Activated CD8-positive, alpha-beta memory T cell treated with anti-CD3 and anti-CD28 coated beads, Interleukin-2, amount 10 ng/mL, durations not matched to agents 7 days and 5 days (primary cell): ENCODE measurements at regions not wholly inside any gene's neighbourhood (a gene's known extent, or its start where the extent isn't known, plus 50 kb on each side); places are given as distances from the start of the nearest gene placed in this dataset.

Source experiments
- ATAC-seq: fragments of 150-1000 bp; cut with Tn5 transposase; one replicate; pipeline ENCODE4 v1.10.0; 2021; ENCODE audit warnings: moderate library complexity
- CTCF ChIA-PET: fragments of 350-600 bp; sonication (Branson Sonifier 250); formaldehyde crosslinking; loops from one replicate; lab custom pipeline; 2021; ENCODE audit warnings: antibody characterized with exemption; lab: Charles Lee
- DNase-seq: peaks from one replicate; pipeline ENCODE4 v3.0.0-alpha.2; 2020
- H3K27ac Mint-ChIP-seq: one replicate; pipeline ENCODE4 v1.8.0; 2021; ENCODE audit warnings: mild to moderate bottlenecking, mixed read lengths
- H3K27me3 Mint-ChIP-seq: one replicate; pipeline ENCODE4 v1.8.0; 2021; ENCODE audit warnings: mixed read lengths
- H3K36me3 Mint-ChIP-seq: one replicate; pipeline ENCODE4 v1.8.0; 2021; ENCODE audit warnings: mild to moderate bottlenecking, mixed read lengths
- H3K4me1 Mint-ChIP-seq: one replicate; pipeline ENCODE4 v1.8.0; 2021; ENCODE audit warnings: mixed read lengths
- H3K4me3 Mint-ChIP-seq: one replicate; pipeline ENCODE4 v1.8.0; 2021; ENCODE audit warnings: mild to moderate bottlenecking, moderate library complexity, mixed read lengths
- H3K9me3 Mint-ChIP-seq: one replicate; pipeline ENCODE4 v1.8.0; 2022; ENCODE audit warnings: low read depth, mixed read lengths

DNA sequence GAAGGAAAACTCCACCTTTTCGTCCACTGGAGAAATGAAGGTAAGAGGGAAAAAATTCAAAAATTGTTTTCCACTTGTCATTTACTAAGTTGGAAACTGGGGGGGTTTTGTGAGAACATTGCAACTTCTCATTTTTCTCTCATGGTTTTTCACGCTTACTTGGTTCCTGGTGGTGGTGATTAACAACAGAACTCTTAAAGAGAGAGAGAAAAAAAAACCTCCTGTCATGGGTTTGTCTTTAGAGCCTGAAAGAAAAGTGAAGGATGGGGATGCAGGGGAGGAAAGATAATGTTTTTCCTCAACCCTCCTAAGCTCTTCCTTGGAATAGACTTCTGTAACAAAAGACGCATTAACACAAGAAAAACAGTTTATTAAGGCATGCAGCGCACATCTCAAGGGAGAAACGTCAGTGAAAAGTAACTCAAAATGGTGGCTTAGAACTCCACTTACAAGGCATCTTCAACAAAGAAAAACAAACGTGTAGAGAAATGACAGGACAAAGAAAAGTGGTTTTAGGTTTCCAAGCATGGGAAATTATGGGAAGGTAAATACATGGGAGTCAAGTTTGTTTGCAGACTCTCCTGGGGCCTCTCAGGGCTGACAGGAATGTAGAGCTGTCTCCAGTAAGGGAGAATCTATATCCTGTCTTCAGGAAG is 81.9 kb upstream of the ATF7IP start:
- Mint-ChIP-seq H3K27me3 (no peaks in the 10 kb centered on the region), H3K27ac (no peak overlapping the region), H3K4me3 (no peak overlapping the region), H3K9me3 (peaks cover 10% of the 10 kb centered on the region), H3K4me1 (peaks cover 3% of the 10 kb centered on the region), H3K36me3 (peaks cover 3% of the 10 kb centered on the region)
- CTCF ChIA-PET, result no interaction called here
- ATAC-seq, result no peak
- no peak for DNase-seq

- H3K27me3 Mint-ChIP-seq, result no peaks in the 10 kb centered on the region
- peaks cover 13% of the 10 kb centered on the region for H3K9me3 Mint-ChIP-seq
- peaks cover 3% of the 10 kb centered on the region for H3K4me1 Mint-ChIP-seq
- H3K4me3 Mint-ChIP-seq, result no peak overlapping the region
- CTCF ChIA-PET, result no interaction called here
- DNase-seq (no peak), ATAC-seq (no peak)
- H3K36me3 Mint-ChIP-seq, result peaks cover 5% of the 10 kb centered on the region
- no peak overlapping the region for H3K27ac Mint-ChIP-seq
Measured at GRCh38 chr12:14284184-14284722, 81.2 kb upstream of the ATF7IP start.

- Mint-ChIP-seq H3K27ac (no peak overlapping the region), H3K36me3 (peaks cover 4% of the 10 kb centered on the region), H3K9me3 (peaks cover 12% of the 10 kb centered on the region), H3K4me1 (peaks cover 4% of the 10 kb centered on the region), H3K4me3 (no peak overlapping the region), H3K27me3 (no peaks in the 10 kb centered on the region)
- ATAC-seq (no peak), DNase-seq (no peak)
- CTCF ChIA-PET, result interaction anchor here (1.1 kb wide), 1 partner anchor 11 kb away, joined by 3 read pairs; no protein-coding TSS in a partner anchor
Measured at GRCh38 chr12:14289601-14290000, 75.9 kb upstream of the ATF7IP start.

GRCh38 chr12:14290951-14291350 is 74.5 kb upstream of the ATF7IP start:
- ATAC-seq, result no peak
- no peaks in the 10 kb centered on the region for H3K27me3 Mint-ChIP-seq
- CTCF ChIA-PET, result no interaction called here
- no peak overlapping the region for H3K4me3 Mint-ChIP-seq
- H3K4me1 Mint-ChIP-seq, result peaks cover 4% of the 10 kb centered on the region
- no peak for DNase-seq
- H3K9me3 Mint-ChIP-seq, result peaks cover 12% of the 10 kb centered on the region
- peaks cover 6% of the 10 kb centered on the region for H3K36me3 Mint-ChIP-seq
- H3K27ac Mint-ChIP-seq, result no peak overlapping the region

- H3K36me3 Mint-ChIP-seq, result no peaks in the 10 kb centered on the region
- H3K27ac Mint-ChIP-seq, result no peak overlapping the region
- no peak for DNase-seq
- no peaks in the 10 kb centered on the region for H3K4me1 Mint-ChIP-seq
- H3K27me3 Mint-ChIP-seq, result no peaks in the 10 kb centered on the region
- no peak overlapping the region for H3K4me3 Mint-ChIP-seq
- H3K9me3 Mint-ChIP-seq, result peaks cover 6% of the 10 kb centered on the region
- CTCF ChIA-PET, result no interaction called here
- ATAC-seq, result no peak
Measured at GRCh38 chr12:14303661-14304155, 61.8 kb upstream of the ATF7IP start.

DNA sequence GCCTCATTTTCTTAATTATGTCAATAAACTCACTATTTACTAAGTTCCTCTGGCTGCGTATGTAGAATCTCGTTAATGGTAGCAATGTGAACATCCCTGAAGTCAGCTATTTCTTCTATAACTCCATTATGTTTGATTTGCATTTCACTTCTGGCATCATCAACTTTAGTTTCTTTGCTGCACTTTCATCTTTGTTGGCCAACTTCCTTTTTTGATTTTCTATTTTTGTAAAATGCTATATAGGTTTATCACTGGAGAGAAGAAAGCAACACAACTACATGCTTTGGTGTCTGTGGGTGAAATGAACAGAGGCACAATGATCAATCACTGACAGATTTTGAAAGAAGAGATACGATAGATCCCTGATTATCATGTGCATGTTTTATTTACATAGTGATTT is 58.5 kb upstream of the ATF7IP start:
- Mint-ChIP-seq H3K27me3 (no peaks in the 10 kb centered on the region), H3K27ac (no peak overlapping the region), H3K36me3 (no peaks in the 10 kb centered on the region), H3K4me1 (no peaks in the 10 kb centered on the region), H3K9me3 (peaks cover 4% of the 10 kb centered on the region), H3K4me3 (no peak overlapping the region)
- CTCF ChIA-PET, result no interaction called here
- ATAC-seq, result no peak
- DNase-seq, result no peak

DNA sequence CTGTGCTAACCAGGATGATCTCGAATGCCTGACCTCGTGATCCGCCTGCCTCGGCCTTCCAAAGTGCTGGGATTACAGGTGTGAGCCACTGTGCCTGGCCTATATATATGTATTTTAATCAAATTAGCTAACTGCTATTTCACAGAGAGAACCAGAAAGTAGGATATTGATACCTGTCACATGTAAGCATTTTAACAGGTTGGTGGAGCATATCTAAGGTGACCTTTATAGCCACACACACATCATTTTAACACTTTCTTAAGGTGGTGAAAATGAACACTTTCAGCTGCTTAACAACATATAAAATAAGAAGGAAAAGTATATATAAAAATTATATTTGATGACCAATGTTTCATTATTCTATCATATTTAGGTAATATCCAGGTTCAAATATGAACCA is 57.0 kb upstream of the ATF7IP start:
- DNase-seq, result no peak
- H3K27ac Mint-ChIP-seq, result no peak overlapping the region
- H3K9me3 Mint-ChIP-seq, result peaks cover 4% of the 10 kb centered on the region
- H3K36me3 Mint-ChIP-seq, result no peaks in the 10 kb centered on the region
- no peak overlapping the region for H3K4me3 Mint-ChIP-seq
- H3K27me3 Mint-ChIP-seq, result no peaks in the 10 kb centered on the region
- no peaks in the 10 kb centered on the region for H3K4me1 Mint-ChIP-seq
- CTCF ChIA-PET, result no interaction called here
- no peak for ATAC-seq

- CTCF ChIA-PET, result no interaction called here
- Mint-ChIP-seq H3K4me3 (no peak overlapping the region), H3K27ac (no peak overlapping the region), H3K36me3 (no peaks in the 10 kb centered on the region), H3K27me3 (no peaks in the 10 kb centered on the region), H3K9me3 (peaks cover 2% of the 10 kb centered on the region), H3K4me1 (no peaks in the 10 kb centered on the region)
- DNase-seq, result no peak
- ATAC-seq, result no peak
Measured at GRCh38 chr12:14310866-14311265, 54.6 kb upstream of the ATF7IP start.

DNA sequence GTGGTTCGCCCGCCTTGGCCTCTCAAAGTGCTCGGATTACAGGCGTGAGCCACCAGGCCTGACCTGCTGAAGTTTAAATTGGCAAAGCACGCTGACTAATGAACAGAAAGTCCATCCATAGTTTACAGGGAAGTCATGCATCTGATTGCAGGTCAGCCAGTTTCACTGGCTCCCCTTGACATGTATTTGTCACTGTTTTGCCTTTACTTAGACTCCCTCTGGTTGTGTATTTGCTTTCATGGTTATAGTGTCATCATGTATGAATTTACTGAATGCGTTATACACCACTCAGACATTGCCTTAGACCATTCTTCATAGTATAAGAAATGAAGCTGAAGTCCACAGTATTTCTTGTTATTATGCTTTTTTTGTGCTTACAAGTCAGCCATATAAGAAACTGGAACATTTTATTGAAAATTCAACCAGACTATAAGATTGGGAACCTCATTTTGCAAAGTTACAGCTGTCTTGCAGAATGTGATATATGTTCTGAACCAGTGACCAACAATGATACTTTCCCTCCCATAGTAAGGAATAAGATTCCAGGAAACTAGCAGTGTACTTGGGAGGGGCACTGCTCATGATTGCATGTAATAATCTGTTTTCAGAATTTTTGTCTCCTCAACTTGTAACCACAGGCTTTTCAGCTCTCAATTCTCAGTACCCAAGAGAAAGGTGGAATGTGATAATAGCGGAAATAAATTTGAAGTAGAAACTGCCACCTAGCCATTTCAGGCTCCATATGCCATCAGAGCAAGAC is 51.9 kb upstream of the ATF7IP start:
- no peaks in the 10 kb centered on the region for H3K36me3 Mint-ChIP-seq
- no peak overlapping the region for H3K4me3 Mint-ChIP-seq
- no peak for ATAC-seq
- H3K9me3 Mint-ChIP-seq, result no peaks in the 10 kb centered on the region
- H3K27me3 Mint-ChIP-seq, result no peaks in the 10 kb centered on the region
- no peak for DNase-seq
- no peak overlapping the region for H3K27ac Mint-ChIP-seq
- CTCF ChIA-PET, result no interaction called here
- H3K4me1 Mint-ChIP-seq, result no peaks in the 10 kb centered on the region

- H3K27ac Mint-ChIP-seq, result no peak overlapping the region
- no peaks in the 10 kb centered on the region for H3K9me3 Mint-ChIP-seq
- H3K36me3 Mint-ChIP-seq, result no peaks in the 10 kb centered on the region
- no peaks in the 10 kb centered on the region for H3K27me3 Mint-ChIP-seq
- no peak for ATAC-seq
- CTCF ChIA-PET, result no interaction called here
- DNase-seq, result no peak
- no peak overlapping the region for H3K4me3 Mint-ChIP-seq
- no peaks in the 10 kb centered on the region for H3K4me1 Mint-ChIP-seq
Measured at GRCh38 chr12:14314801-14315200, 50.7 kb upstream of the ATF7IP start.

GRCh38 chr12:14315501-14315900 is 50.0 kb upstream of the ATF7IP start:
- no peak overlapping the region for H3K4me3 Mint-ChIP-seq
- no peak overlapping the region for H3K27ac Mint-ChIP-seq
- CTCF ChIA-PET, result no interaction called here

More at GRCh38 chr12:14315501-14315900, 50.0 kb upstream of the ATF7IP start:
- Mint-ChIP-seq H3K4me1 (no peaks in the 10 kb centered on the region), H3K9me3 (no peaks in the 10 kb centered on the region), H3K36me3 (no peaks in the 10 kb centered on the region), H3K27me3 (no peaks in the 10 kb centered on the region)
- no peak for DNase-seq
- no peak for ATAC-seq
